CD4-positive, alpha-beta memory T cell (primary cell): ENCODE measurements at regions not wholly inside any gene's neighbourhood (a gene's known extent, or its start where the extent isn't known, plus 50 kb on each side); places are given as distances from the start of the nearest gene placed in this dataset.
"Not testable (repeated sequence)": the region's sequence is repeated elsewhere in the genome, so short reads cannot be mapped to it uniquely, and the experiment has no call there.

Source experiments
- CTCF ChIA-PET: fragments of 350-600 bp; sonication (Branson Sonifier 250); formaldehyde crosslinking; loops from one replicate; lab custom pipeline; 2021; ENCODE audit warnings: inconsistent platforms; ENCODE audit not compliant: partially characterized antibody; lab: Charles Lee
- POLR2A ChIA-PET: fragments of 350-600 bp; sonication (Branson Sonifier 250); formaldehyde crosslinking; loops from one replicate; lab custom pipeline; 2021; ENCODE audit not compliant: partially characterized antibody; lab: Charles Lee
- DNase-seq, 5 donors: peaks; one replicate each; pipeline versions ENCODE4 v3.0.0 to v3.0.0-alpha.2; 2020 to 2022; ENCODE audit warnings: mixed read lengths in 1 of 5
- H3K27ac ChIP-seq: one replicate; pipeline ENCODE4 v1.7.0; 2013; ENCODE audit warnings: low read depth, low read length
- H3K27me3 ChIP-seq: 2 replicates; pipeline ENCODE4 v1.7.0; 2013; ENCODE audit warnings: mild to moderate bottlenecking, low read length, moderate library complexity; ENCODE audit not compliant: insufficient read depth
- H3K36me3 ChIP-seq: 2 replicates; pipeline ENCODE4 v1.7.0; 2013; ENCODE audit warnings: mild to moderate bottlenecking, low read length, moderate library complexity; ENCODE audit not compliant: insufficient read depth
- H3K4me1 ChIP-seq: 2 replicates; pipeline ENCODE4 v1.7.0; 2013; ENCODE audit warnings: mild to moderate bottlenecking, low read length, moderate library complexity; ENCODE audit not compliant: insufficient read depth
- H3K4me3 ChIP-seq, 2 donors: one replicate each; pipeline ENCODE4 v1.7.0; 2013; ENCODE audit warnings: low read length in 2 of 2, mild to moderate bottlenecking in 1 of 2
- H3K9me3 ChIP-seq, 2 donors: one replicate each; pipeline ENCODE4 v1.7.0; 2013; ENCODE audit warnings: low read length in 2 of 2, control low read depth in 1 of 2; ENCODE audit not compliant: control insufficient read depth in 1 of 2
- H3K27ac Mint-ChIP-seq, 7 donors: one replicate each; pipeline ENCODE4 v1.8.0; 2020 to 2021; ENCODE audit warnings: mixed read lengths in 7 of 7, mild to moderate bottlenecking in 6 of 7, inconsistent platforms in 3 of 7, moderate library complexity in 3 of 7
- H3K27me3 Mint-ChIP-seq, 2 donors: one replicate each; pipeline ENCODE4 v1.8.0; 2020 to 2021; ENCODE audit warnings: mixed read lengths in 2 of 2
- H3K36me3 Mint-ChIP-seq, 2 donors: one replicate each; pipeline ENCODE4 v1.8.0; 2020 to 2021; ENCODE audit warnings: mixed read lengths in 2 of 2, inconsistent platforms in 1 of 2, mild to moderate bottlenecking in 1 of 2
- H3K4me1 Mint-ChIP-seq, 4 donors: one replicate each; pipeline ENCODE4 v1.8.0; 2020 to 2021; ENCODE audit warnings: mixed read lengths in 4 of 4, mild to moderate bottlenecking in 1 of 4
- H3K4me3 Mint-ChIP-seq, 8 donors: one replicate each; pipeline ENCODE4 v1.8.0; 2020 to 2021; ENCODE audit warnings: mixed read lengths in 8 of 8, mild to moderate bottlenecking in 7 of 8, moderate library complexity in 6 of 8, inconsistent platforms in 3 of 8
- H3K9me3 Mint-ChIP-seq, 8 donors: one replicate each; pipeline ENCODE4 v1.8.0; 2020 to 2021; ENCODE audit warnings: mixed read lengths in 8 of 8, mild to moderate bottlenecking in 5 of 8, inconsistent platforms in 3 of 8, moderate library complexity in 1 of 8
- intact Hi-C: fragments of 100-400 bp; cut with micrococcal nuclease; formaldehyde crosslinking; loops from one replicate; pipeline ENCODE4 v1.15.1; 2023

DNA sequence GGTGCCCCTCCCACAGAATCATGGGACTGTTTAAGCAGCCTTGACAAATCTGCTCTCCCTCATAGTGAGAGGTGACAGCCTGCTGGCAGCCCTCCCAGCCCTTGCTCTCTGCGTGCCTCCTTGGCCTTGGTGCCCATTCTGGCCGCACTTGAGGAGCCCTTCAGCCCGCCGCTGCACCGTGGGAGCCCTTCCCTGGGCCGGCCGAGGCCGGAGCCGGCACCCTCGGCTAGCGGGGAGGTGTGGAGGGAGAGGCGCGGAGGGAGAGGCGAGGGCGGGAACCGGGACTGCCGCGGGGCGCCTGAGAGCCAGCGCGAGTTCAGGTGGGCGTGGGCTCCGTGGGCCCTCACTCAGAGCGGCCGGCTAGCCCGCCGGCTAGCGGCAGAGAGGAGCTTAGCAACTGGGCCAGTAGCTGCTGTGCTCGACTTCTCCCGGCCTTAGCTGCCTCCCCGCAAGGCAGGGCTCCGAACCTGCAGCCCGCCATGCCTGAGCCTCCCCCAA is 125.9 kb upstream of the MYO10 start:
- peaks cover 0 to 3% of the 10 kb centered on the region in 2 donors for H3K27me3 Mint-ChIP-seq
- no peaks in the 10 kb centered on the region for H3K4me1 ChIP-seq
- no peak overlapping the region for H3K27ac Mint-ChIP-seq
- H3K36me3 ChIP-seq, result no peaks in the 10 kb centered on the region
- intact Hi-C loops, result no loop called here
- H3K9me3 ChIP-seq, result no peaks in the 10 kb centered on the region
- H3K4me1 Mint-ChIP-seq, result no peaks in the 10 kb centered on the region
- no peaks in the 10 kb centered on the region for H3K36me3 Mint-ChIP-seq
- DNase-seq, result no peak
- no peaks in the 10 kb centered on the region for H3K27me3 ChIP-seq
- ChIA-PET POLR2A (no interaction called here), CTCF (no interaction called here)
- no peak overlapping the region for H3K4me3 ChIP-seq
- H3K4me3 Mint-ChIP-seq, result no peak overlapping the region
- no peak overlapping the region for H3K27ac ChIP-seq
- peaks cover 0 to 10% (median 1%) of the 10 kb centered on the region in 8 donors for H3K9me3 Mint-ChIP-seq

DNA sequence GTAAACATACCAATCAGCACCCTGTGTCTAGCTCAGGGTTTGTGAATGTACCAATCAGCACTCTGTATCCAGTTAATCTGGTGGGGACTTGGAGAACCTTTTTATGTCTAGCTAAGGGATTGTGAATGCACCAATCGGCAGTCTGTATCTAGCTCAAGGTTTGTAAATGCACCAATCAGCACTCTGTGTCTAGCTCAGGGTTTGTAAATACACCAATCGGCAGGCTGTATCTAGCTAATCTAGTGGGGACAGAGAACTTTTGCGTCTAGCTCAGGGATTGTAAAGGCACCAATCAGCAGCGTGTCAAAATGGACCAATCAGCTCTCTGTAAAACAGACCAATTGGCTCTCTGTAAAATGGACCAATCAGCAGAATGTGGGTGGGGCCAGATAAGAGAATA is 126.7 kb upstream of the MYO10 start:
- H3K27me3 Mint-ChIP-seq, H3K36me3 Mint-ChIP-seq, H3K4me3 ChIP-seq, H3K9me3 Mint-ChIP-seq, POLR2A ChIA-PET, H3K4me3 Mint-ChIP-seq, H3K4me1 Mint-ChIP-seq, H3K27me3 ChIP-seq, H3K4me1 ChIP-seq, H3K27ac Mint-ChIP-seq, H3K9me3 ChIP-seq, H3K27ac ChIP-seq, H3K36me3 ChIP-seq, DNase-seq, intact Hi-C loops, CTCF ChIA-PET: not testable (repeated sequence)

DNA sequence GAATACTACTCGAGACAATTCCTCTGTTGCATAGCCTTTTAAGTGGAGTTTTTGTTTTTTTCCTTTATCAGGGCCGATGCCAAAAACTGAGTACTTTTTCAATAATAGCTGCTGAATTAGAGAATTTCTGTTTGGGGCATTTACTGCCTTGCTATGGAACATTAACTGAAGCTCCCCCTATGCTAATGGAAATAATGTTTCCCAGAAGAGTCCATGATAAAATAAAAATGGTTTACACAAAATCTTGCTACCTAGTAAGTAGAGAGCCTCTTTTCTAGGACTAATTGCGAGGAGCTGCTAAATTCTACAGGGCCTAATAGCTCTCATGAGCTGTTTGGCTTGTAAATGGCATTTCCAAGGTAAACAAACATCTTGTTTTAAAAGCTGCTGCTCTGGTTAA is 128.2 kb upstream of the MYO10 start:
- no peaks in the 10 kb centered on the region for H3K27me3 ChIP-seq
- H3K27me3 Mint-ChIP-seq, result no peaks in the 10 kb centered on the region
- no peak overlapping the region for H3K4me3 ChIP-seq
- ChIA-PET POLR2A (interaction anchor here (0.6 kb wide), 1 partner anchor 95 kb away, joined by 3 read pairs; no protein-coding TSS in a partner anchor), CTCF (no interaction called here)
- intact Hi-C loops, result no loop called here
- no peaks in the 10 kb centered on the region for H3K9me3 ChIP-seq
- no peaks in the 10 kb centered on the region for H3K36me3 ChIP-seq
- no peak for DNase-seq
- H3K4me1 ChIP-seq, result no peaks in the 10 kb centered on the region
- no peak overlapping the region for H3K27ac ChIP-seq
- no peak overlapping the region for H3K27ac Mint-ChIP-seq
- no peaks in the 10 kb centered on the region for H3K4me1 Mint-ChIP-seq
- H3K4me3 Mint-ChIP-seq, result no peak overlapping the region
- no peaks in the 10 kb centered on the region for H3K36me3 Mint-ChIP-seq
- peaks cover 0 to 9% (median 0%) of the 10 kb centered on the region in 8 donors for H3K9me3 Mint-ChIP-seq

DNA sequence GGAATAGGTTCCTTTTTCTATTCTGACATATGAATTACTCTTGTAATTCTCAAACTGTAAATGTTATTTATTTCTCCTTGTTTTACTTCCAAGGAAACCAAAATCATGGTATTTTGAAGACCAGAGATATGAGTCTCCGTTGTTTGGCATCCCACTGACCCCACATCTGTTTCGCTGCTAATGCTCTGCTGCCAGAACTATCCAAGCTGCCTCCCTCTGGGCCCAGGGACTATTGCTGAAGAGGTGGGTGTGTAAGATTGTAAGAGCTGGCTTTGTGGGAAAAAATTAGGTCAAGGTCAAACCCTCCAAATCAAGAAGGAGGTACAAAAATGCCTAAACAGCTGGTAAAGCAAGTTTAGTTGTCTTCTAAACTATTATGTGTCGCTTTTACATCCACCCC is 129.4 kb upstream of the MYO10 start:
- H3K27me3 ChIP-seq, result no peaks in the 10 kb centered on the region
- intact Hi-C loops, result no loop called here
- H3K36me3 Mint-ChIP-seq, result no peaks in the 10 kb centered on the region
- H3K4me1 Mint-ChIP-seq, result no peaks in the 10 kb centered on the region
- DNase-seq, result no peak
- no peak overlapping the region for H3K27ac Mint-ChIP-seq
- H3K4me3 ChIP-seq, result no peak overlapping the region
- H3K4me1 ChIP-seq, result no peaks in the 10 kb centered on the region
- no peak overlapping the region for H3K27ac ChIP-seq
- H3K9me3 ChIP-seq, result no peaks in the 10 kb centered on the region
- POLR2A ChIA-PET, result no interaction called here
- peaks cover 0 to 9% (median 0%) of the 10 kb centered on the region in 8 donors for H3K9me3 Mint-ChIP-seq
- H3K36me3 ChIP-seq, result no peaks in the 10 kb centered on the region
- no peaks in the 10 kb centered on the region for H3K27me3 Mint-ChIP-seq
- H3K4me3 Mint-ChIP-seq, result no peak overlapping the region
- CTCF ChIA-PET, result no interaction called here

DNA sequence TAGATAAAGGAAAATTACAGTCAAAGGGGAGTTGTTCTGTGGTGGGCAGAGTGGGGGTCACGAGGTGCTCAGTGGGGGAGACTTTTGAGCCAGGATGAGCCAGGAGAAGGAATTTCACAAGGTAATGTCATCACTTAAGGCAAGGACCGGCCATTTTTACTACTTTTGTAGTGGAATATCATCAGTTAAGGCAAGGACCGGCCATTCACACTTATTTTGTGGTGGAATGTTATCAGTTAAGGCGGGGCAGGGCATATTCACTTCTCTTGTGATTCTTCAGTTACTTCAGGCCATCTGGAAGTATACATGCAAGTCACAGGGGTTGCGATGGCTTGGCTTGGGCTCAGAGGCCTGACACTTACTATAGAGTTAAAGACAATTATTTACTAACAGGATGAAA is 129.9 kb upstream of the MYO10 start:
- DNase-seq, H3K4me1 ChIP-seq, H3K4me3 Mint-ChIP-seq, H3K27ac Mint-ChIP-seq, H3K27me3 ChIP-seq, POLR2A ChIA-PET, intact Hi-C loops, H3K27me3 Mint-ChIP-seq, H3K4me1 Mint-ChIP-seq, H3K36me3 Mint-ChIP-seq, H3K9me3 Mint-ChIP-seq, CTCF ChIA-PET, H3K4me3 ChIP-seq, H3K27ac ChIP-seq, H3K9me3 ChIP-seq, H3K36me3 ChIP-seq: not testable (repeated sequence)

DNA sequence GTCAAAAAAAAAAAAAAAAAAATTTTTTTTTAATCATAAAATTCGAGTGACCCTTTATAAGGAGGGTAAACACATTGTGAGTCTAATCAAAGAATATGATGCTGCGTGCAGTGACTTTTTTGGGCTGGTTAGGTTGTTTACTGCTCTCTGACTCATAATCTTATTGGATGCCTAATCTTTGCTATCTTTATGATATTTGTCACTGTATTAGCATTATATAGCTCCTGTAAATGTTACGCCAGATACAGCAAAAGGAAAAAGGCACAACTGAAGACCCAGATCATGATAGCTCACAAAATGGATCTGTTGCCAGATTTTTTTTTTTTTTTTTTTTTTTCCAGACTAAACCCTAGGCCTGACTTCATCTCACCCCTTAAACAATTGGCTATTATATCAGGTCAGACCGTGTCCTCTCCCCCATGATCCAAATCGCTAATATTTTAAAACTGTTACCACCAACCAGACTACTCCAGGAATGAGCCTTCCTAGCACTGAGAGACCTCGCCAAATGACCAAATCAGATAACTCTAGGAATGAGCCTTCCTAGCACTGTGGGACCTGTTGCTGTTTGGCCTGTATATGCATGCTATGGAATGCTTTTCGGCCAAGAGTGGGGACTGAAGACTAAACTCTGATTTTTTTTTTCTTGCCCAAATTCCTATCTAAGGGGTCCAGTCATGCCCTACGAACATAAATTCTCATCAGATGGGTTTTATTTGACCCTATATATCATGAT is 131.7 kb upstream of the MYO10 start:
- DNase-seq, result no peak

DNA sequence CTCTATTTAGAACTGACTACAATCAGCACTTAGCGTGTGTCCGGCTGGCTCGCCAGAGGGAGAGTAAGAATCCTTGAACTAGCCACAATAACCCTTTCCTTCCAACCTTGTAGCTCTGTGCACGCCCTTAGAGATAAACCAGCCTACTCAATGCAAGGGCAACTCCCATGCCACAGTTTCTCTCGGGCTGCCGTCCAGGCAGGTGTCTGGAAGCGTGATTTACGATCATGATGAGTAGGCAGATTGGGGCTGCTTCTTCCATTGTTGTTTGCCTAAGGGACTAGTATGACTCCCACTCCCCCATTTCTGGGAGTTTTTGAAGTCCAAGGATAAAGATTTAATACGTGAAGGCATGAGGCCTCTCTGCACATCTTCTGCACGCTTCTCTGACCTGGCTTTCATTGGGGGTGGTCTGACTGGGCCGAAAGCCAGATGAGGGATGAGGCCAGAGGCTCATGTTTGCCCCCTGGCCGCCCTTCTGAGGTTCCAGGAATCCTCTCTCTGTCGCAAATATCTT is 134.0 kb upstream of the MYO10 start:
- no peak overlapping the region for H3K27ac ChIP-seq
- no peak for DNase-seq
- no peaks in the 10 kb centered on the region for H3K4me1 ChIP-seq
- ChIA-PET CTCF (no interaction called here), POLR2A (no interaction called here)
- no peak overlapping the region for H3K4me3 ChIP-seq
- H3K36me3 ChIP-seq, result no peaks in the 10 kb centered on the region
- no peaks in the 10 kb centered on the region for H3K4me1 Mint-ChIP-seq
- H3K27ac Mint-ChIP-seq, result no peak overlapping the region
- peaks cover 0 to 5% (median under 1%) of the 10 kb centered on the region in 8 donors for H3K9me3 Mint-ChIP-seq
- no peak overlapping the region for H3K4me3 Mint-ChIP-seq
- intact Hi-C loops, result no loop called here
- no peaks in the 10 kb centered on the region for H3K9me3 ChIP-seq
- H3K27me3 ChIP-seq, result no peaks in the 10 kb centered on the region
- H3K36me3 Mint-ChIP-seq, result no peaks in the 10 kb centered on the region
- H3K27me3 Mint-ChIP-seq, result no peaks in the 10 kb centered on the region

More for the DNA sequence above, 131.7 kb upstream of the MYO10 start:
- no peaks in the 10 kb centered on the region for H3K36me3 ChIP-seq
- no peaks in the 10 kb centered on the region for H3K4me1 ChIP-seq
- no peaks in the 10 kb centered on the region for H3K36me3 Mint-ChIP-seq
- ChIA-PET CTCF (no interaction called here), POLR2A (no interaction called here)
- H3K27ac ChIP-seq, result no peak overlapping the region
- H3K9me3 ChIP-seq, result no peaks in the 10 kb centered on the region
- intact Hi-C loops, result no loop called here
- no peaks in the 10 kb centered on the region for H3K27me3 ChIP-seq
- H3K27ac Mint-ChIP-seq, result no peak overlapping the region
- no peak overlapping the region for H3K4me3 Mint-ChIP-seq
- no peak overlapping the region for H3K4me3 ChIP-seq
- no peaks in the 10 kb centered on the region for H3K27me3 Mint-ChIP-seq
- H3K9me3 Mint-ChIP-seq, result peaks cover 0 to 7% (median 2%) of the 10 kb centered on the region in 8 donors
- no peaks in the 10 kb centered on the region for H3K4me1 Mint-ChIP-seq
